ENCODE measurements at regions not wholly inside any gene's neighbourhood (a gene's known extent, or its start where the extent isn't known, plus 50 kb on each side); places are given as distances from the start of the nearest gene placed in this dataset.

- TF ChIP-seq POLR2AphosphoS5 (IDR thresholded peaks at IDR 0.05) (no peak), POLR2A (IDR thresholded peaks at IDR 0.05) (no peak), CTCF (IDR thresholded peaks at IDR 0.05) (no peak)
Measured at GRCh38 chr5:8314965-8315364, 446.0 kb downstream of the MTRR start.
